Right ventricle myocardium inferior (tissue), 1 donor: ENCODE measurements at regions not wholly inside any gene's neighbourhood (a gene's known extent, or its start where the extent isn't known, plus 50 kb on each side); places are given as distances from the start of the nearest gene placed in this dataset.

Experiments
- ATAC-seq: fragments of 200-7000 bp; cut with Tn5 transposase; one replicate; pipeline ENCODE4 v1.9.1; 2020; ENCODE audit warnings: mild to moderate bottlenecking, moderate library complexity
- DNase-seq: peaks from one replicate; pipeline ENCODE4 v3.0.0; 2021; ENCODE audit errors: missing footprints
- intact Hi-C: fragments of 100-400 bp; cut with DNase I; formaldehyde crosslinking; loops from one replicate; pipeline ENCODE4 v1.11.0; 2022
- donor health status: DM: no; HTN: yes; CAD: no; lungs with severe emphysema.

GRCh38 chr13:105341758-105342157, 1193.7 kb downstream of the EFNB2 start:
- DNase-seq (no peak), ATAC-seq (no peak)
- intact Hi-C loops, result no loop called here

- ATAC-seq, result no peak
- DNase-seq, result no peak
- intact Hi-C loops, result no loop called here
Measured at GRCh38 chr13:105341256-105341655, 1194.2 kb downstream of the EFNB2 start.

DNA sequence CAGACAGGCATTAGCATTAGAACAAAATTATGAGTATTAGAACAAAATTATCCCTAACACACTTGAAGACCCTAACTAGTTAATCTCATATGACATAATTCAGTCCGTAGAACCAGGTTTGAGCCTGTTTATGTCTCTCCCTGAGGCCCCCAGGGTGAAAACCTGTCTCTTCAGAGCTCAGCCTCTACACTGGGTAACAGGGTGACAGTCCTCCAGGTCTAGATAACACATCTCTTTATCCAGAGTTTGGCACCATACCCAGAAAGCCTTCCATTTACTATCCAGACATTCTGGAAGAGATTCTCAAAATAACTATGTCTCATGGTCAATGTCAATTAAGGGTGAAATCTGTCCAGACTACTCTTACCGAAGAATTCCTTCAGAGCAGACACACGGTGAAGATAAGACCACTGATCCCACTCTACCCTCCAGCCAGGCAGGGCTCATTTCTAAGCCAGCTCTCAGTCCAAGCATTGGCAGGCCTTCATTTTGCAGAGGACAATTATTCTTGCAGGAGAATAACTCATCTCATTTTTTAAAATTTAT, 1195.3 kb downstream of the EFNB2 start:
- intact Hi-C loops, result no loop called here
- no peak for ATAC-seq

GRCh38 chr13:105338773-105339172, 1196.7 kb downstream of the EFNB2 start:
- ATAC-seq (no peak), DNase-seq (no peak)
- intact Hi-C loops, result no loop called here

More for the DNA sequence above, 1195.3 kb downstream of the EFNB2 start:
- no peak for DNase-seq

DNA sequence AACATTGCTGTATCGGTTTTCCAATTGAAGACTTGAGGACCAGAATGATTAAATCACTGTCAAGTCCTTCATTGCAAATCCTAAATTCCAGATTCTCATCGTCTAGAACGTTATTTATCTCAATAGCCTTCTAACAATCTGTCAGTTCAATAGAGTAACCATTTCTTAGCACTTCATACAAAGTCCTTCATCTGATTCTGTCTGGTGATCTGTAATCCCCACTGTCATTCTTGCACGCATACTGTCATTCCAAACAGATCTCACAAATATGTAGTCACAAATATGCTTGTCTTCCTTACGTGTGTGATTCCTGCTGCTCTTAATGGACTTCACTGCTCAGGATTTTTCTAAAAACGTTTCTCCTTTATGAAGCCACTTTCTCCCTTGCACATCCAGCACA, 1197.5 kb downstream of the EFNB2 start:
- intact Hi-C loops, result no loop called here
- ATAC-seq (no peak), DNase-seq (no peak)

DNA sequence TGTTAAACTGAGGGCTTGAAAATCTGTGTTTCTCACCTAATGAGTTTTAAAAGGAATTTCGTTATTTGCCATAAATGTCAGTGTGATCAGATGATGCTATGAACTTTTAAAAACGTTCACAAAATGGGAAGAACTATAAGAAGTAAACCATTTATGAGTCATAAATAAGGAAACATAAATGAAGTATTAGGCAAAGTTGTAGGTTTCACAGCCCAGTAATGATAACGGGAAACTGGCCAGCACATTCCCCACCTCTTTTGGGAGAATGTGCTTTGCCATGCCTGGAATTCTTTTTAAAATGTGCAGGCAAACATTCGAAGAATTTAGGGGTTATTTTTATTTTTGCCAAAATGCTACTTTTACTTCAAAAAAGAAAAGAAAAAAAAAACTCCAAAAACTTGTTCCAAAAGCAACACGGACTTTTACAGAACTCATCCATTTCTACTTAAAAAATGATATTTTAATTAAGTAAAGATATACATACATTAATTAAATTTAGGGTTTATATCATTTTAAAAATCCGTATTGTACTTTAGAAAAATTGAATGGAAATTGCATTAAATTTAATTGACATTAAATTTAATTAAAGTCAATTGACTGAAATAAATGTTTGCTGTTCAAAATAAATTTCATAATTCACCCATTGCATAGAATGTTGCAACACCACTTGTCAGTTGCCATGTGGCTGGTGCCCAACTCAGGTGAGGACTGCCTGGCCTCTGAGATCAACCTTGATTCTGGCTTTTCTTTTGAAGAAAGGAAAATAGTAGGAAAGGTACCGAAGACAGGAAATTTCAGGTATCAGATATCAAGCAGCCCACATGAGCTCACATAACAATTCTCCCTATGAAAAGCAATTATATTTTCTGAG, 1198.5 kb downstream of the EFNB2 start:
- DNase-seq (no peak), ATAC-seq (no peak)
- intact Hi-C loops, result no loop called here

- ATAC-seq, result no peak
- intact Hi-C loops, result no loop called here
Measured at GRCh38 chr13:105334211-105334610, 1201.3 kb downstream of the EFNB2 start.

GRCh38 chr13:105333416-105333815, 1202.0 kb downstream of the EFNB2 start:
- DNase-seq, result no peak
- ATAC-seq, result no peak
- intact Hi-C loops, result no loop called here

More at GRCh38 chr13:105334211-105334610, 1201.3 kb downstream of the EFNB2 start:
- DNase-seq, result no peak

GRCh38 chr13:105329359-105329758, 1206.1 kb downstream of the EFNB2 start:
- no peak for DNase-seq
- ATAC-seq, result no peak
- intact Hi-C loops, result no loop called here

DNA sequence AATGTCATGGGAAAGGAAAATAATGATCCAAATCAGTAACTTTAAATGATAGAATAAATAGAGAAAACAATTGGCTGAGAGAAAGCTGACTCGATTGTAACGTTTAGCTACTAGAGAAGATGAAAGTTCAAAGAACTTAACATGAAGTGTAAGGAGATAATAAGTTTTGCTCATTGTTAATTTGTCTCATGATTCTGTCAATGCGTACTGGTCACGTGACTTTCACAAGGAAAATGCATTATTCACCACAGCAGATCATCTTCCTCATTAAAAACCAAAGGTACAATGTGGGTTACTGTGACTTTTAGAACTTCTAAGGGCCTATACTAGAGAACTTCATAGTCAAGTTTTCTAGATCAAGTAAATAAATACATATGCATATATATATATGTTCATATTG, 1207.2 kb downstream of the EFNB2 start:
- ATAC-seq, result no peak
- DNase-seq, result no peak
- intact Hi-C loops, result no loop called here

DNA sequence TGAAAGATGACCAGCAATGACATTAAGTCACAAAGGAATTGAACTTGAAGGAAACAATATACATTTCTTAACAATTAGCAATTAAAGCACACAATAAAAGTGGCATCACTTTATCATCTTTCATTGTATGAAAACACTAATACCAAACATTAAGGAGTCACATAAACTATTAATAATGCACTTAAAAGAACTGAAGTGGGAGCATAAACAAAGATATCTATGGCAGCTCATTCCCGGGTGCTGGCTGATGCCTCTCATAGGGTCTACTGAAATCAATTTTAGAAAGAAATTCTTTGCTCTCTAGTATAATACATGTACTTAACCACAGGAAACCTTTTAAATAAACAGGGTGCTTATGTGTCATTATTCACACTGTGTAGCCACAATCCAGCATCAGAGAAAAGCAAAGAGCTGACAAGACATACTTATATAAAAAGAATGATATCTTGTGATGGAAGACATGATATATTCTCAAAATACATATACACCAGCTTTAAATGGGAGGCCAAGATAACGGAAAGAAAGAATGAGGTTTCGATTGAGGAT, 1207.8 kb downstream of the EFNB2 start:
- no peak for DNase-seq
- intact Hi-C loops, result no loop called here
- ATAC-seq, result no peak

GRCh38 chr13:105319875-105320274, 1215.6 kb downstream of the EFNB2 start:
- no peak for ATAC-seq
- intact Hi-C loops, result no loop called here
- DNase-seq, result no peak

- peak; percentile 58 for DNase-seq
- intact Hi-C loops, result no loop called here
- ATAC-seq, result no peak
Measured at GRCh38 chr13:105316731-105317130, 1218.7 kb downstream of the EFNB2 start.

- DNase-seq (no peak), ATAC-seq (no peak)
- intact Hi-C loops, result no loop called here
Measured at GRCh38 chr13:105312906-105313305, 1222.6 kb downstream of the EFNB2 start.

DNA sequence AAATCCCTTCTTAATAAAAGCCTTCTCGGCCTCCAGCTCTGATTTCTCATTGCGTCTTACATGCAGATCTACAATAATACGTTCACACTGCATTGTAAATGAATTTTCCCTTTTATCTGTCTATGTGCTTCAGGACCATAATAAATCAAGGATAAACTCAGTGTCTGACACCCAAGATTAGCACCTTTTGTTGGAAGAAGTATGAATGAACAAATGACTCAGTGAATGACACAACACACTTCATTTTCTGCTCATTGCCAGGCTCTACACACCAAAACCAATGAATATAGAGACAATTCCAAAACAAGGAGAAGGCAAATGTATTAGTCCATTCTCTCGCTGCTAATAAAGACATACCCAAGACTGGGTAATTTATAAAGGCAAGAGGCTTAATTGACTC, 1224.4 kb downstream of the EFNB2 start:
- intact Hi-C loops, result no loop called here
- no peak for DNase-seq
- ATAC-seq, result no peak

GRCh38 chr13:105307776-105308175, 1227.7 kb downstream of the EFNB2 start:
- ATAC-seq, result no peak
- no peak for DNase-seq
- intact Hi-C loops, result no loop called here

- DNase-seq, result no peak
- intact Hi-C loops, result no loop called here
- no peak for ATAC-seq
Measured at GRCh38 chr13:105297839-105298238, 1237.6 kb downstream of the EFNB2 start.

GRCh38 chr13:105291987-105292386, 1243.5 kb downstream of the EFNB2 start:
- intact Hi-C loops, result no loop called here
- no peak for ATAC-seq

GRCh38 chr13:105290596-105290995, 1244.9 kb downstream of the EFNB2 start:
- DNase-seq (no peak), ATAC-seq (no peak)
- intact Hi-C loops, result no loop called here

More at GRCh38 chr13:105291987-105292386, 1243.5 kb downstream of the EFNB2 start:
- DNase-seq, result no peak

GRCh38 chr13:105285526-105285925, 1249.9 kb downstream of the EFNB2 start:
- DNase-seq (no peak), ATAC-seq (no peak)
- intact Hi-C loops, result no loop called here
